Prostate gland (tissue), 2 donors: ENCODE measurements at regions not wholly inside any gene's neighbourhood (a gene's known extent, or its start where the extent isn't known, plus 50 kb on each side); places are given as distances from the start of the nearest gene placed in this dataset.

Source experiments
- DNase-seq: peaks from one replicate; pipeline ENCODE4 v3.0.0-alpha.2; 2019; ENCODE audit warnings: low spot score
- H3K27ac ChIP-seq, 2 donors: fragments of 200-600 bp; sonication (generic); 2 replicates each; pipeline ENCODE4 v1.5.1; 2017 to 2019
- H3K27me3 ChIP-seq: fragments of 200-600 bp; sonication (generic); replicated peaks from 2 replicates; pipeline ENCODE4 v1.5.1; 2019; ENCODE audit not compliant: insufficient read depth
- H3K36me3 ChIP-seq, 2 donors: fragments of 200-600 bp; sonication (generic); 1 replicate in 1 of 2; 2 replicates in 1 of 2; pipeline versions ENCODE4 v1.5.1 to v1.8.1; 2017 to 2019
- H3K4me1 ChIP-seq: fragments of 200-600 bp; sonication (generic); replicated peaks from 2 replicates; pipeline ENCODE4 v1.5.1; 2019
- H3K4me3 ChIP-seq, 2 donors: fragments of 200-600 bp; sonication (generic); 2 replicates each; pipeline ENCODE4 v1.5.1; 2017 to 2019
- H3K9me3 ChIP-seq: fragments of 200-600 bp; sonication (generic); 2 replicates; pipeline ENCODE4 v1.5.1; 2017
- POLR2A ChIP-seq: fragments of 450-650 bp; IDR thresholded peaks from one replicate; pipeline ENCODE4 v1.6.1; 2016; ENCODE audit warnings: antibody characterized with exemption, mild to moderate bottlenecking
- POLR2AphosphoS5 ChIP-seq: sonication (generic); formaldehyde crosslinking; IDR thresholded peaks from one replicate; pipeline ENCODE4 v1.6.1; 2017; ENCODE audit warnings: antibody characterized with exemption
- whole genome bisulfite sequencing: methylation state at CpG from one replicate; pipeline ENCODE4 v1.1.5; 2018; 5-methylcytosine and 5-hydroxymethylcytosine counted together
- intact Hi-C: fragments of 100-400 bp; cut with DNase I; formaldehyde crosslinking; loops from one replicate; pipeline ENCODE4 v1.14.2; 2022
- TF ChIP-seq, protein P1 (sequence below), 4 experiments: fragments of 200-600 bp in 2 of 4; fragments of 450-650 bp in 2 of 4; sonication (generic) in 2 of 4; IDR thresholded peaks; 1 replicate in 3 of 4; 2 replicates in 1 of 4; pipeline ENCODE4 v1.5.1; 2016 to 2019; ENCODE audit warnings: antibody characterized with exemption in 4 of 4, mild to moderate bottlenecking in 2 of 4, moderate library complexity in 2 of 4

DNA sequence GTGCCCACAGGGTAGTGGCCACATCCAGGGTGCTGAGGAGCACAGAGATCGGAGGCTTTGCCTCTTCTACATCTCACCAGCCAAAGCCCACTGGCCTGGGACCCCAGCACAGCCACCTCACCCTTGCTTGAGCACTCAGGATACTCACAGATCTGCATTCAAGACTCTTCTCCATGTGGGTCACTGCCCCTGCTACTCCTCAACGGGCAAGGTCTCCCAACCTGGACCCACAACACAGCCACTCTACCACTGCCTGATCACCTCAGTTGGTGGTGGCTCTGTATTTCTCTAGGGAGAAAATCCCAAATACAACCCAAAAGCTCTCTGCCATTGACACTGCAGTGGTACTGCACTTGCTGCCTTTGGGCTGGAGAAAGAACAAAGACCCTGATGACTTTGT lies 190.3 kb upstream of the KLHL4 start:
- Histone ChIP-seq H3K36me3 (no peaks in the 10 kb centered on the region), H3K9me3 (no peaks in the 10 kb centered on the region), H3K4me3 (no peak overlapping the region), H3K27ac (no peak overlapping the region), H3K4me1 (no peaks in the 10 kb centered on the region), H3K27me3 (no peaks in the 10 kb centered on the region)
- intact Hi-C loops: no loop called here
- TF ChIP-seq POLR2A (no peak), POLR2AphosphoS5 (no peak)
- TF ChIP-seq, protein P1, sequence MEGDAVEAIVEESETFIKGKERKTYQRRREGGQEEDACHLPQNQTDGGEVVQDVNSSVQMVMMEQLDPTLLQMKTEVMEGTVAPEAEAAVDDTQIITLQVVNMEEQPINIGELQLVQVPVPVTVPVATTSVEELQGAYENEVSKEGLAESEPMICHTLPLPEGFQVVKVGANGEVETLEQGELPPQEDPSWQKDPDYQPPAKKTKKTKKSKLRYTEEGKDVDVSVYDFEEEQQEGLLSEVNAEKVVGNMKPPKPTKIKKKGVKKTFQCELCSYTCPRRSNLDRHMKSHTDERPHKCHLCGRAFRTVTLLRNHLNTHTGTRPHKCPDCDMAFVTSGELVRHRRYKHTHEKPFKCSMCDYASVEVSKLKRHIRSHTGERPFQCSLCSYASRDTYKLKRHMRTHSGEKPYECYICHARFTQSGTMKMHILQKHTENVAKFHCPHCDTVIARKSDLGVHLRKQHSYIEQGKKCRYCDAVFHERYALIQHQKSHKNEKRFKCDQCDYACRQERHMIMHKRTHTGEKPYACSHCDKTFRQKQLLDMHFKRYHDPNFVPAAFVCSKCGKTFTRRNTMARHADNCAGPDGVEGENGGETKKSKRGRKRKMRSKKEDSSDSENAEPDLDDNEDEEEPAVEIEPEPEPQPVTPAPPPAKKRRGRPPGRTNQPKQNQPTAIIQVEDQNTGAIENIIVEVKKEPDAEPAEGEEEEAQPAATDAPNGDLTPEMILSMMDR (IDR thresholded peaks at IDR 0.05): no peak
- DNase-seq: no peak
- WGBS: 90% methylated on average over 2 of the region's 2 CpGs

DNA sequence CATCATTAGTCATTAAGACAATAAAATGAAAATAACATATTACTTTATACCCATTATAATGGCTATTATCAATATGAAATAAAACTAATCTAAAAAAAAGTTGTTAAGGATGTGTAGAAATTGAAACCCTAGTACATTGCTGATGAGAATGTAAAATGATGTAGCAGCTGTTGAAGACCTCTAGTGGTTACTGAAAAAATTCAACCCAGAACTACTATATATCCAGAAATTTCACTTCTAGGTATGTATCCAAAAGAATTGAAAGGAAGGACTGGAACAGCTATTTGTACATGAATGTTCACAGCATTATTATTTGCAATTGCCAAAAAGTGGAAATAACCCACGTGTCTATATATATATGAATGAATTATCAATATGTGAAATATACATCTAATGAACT lies 180.3 kb upstream of the KLHL4 start:
- Histone ChIP-seq H3K36me3 (no peaks in the 10 kb centered on the region), H3K9me3 (no peaks in the 10 kb centered on the region), H3K4me1 (no peaks in the 10 kb centered on the region), H3K27ac (no peak overlapping the region), H3K4me3 (no peak overlapping the region), H3K27me3 (no peaks in the 10 kb centered on the region)
- 31% methylated on average over 1 of the region's 1 CpG for WGBS
- intact Hi-C loops: loop anchor here (5.0 kb wide), 1 partner anchor 325 kb away; no protein-coding TSS in a partner anchor
- DNase-seq: no peak
- TF ChIP-seq POLR2A (no peak), POLR2AphosphoS5 (no peak)
- TF ChIP-seq, protein P1 (IDR thresholded peaks at IDR 0.05): no peak

DNA sequence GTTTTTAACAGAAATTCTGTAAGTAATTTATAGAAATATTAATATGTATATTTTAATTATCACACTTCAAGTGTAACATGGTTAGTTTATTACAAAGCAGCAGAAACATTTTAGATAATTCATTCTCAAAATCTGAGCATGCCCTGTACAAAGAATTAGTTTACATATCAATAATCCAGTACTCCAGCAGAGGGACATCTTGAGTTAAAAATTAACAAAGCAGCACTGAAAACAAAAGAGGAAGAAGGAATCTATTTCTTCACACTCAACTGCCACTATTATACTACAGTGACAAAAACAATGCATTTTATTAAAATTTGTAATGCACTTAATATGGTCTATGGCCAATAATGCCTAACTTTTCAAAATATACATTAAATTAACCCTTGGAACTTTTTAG lies 179.1 kb upstream of the KLHL4 start:
- H3K4me1 ChIP-seq: no peaks in the 10 kb centered on the region
- H3K27ac ChIP-seq: no peak overlapping the region
- no peaks in the 10 kb centered on the region for H3K27me3 ChIP-seq
- H3K4me3 ChIP-seq: no peak overlapping the region
- TF ChIP-seq, protein P1 (IDR thresholded peaks at IDR 0.05): peak in 2 of 4 experiments; percentile 6 to 12
- no peak for TF ChIP-seq POLR2AphosphoS5
- no peaks in the 10 kb centered on the region for H3K36me3 ChIP-seq
- no peaks in the 10 kb centered on the region for H3K9me3 ChIP-seq
- no peak for DNase-seq
- intact Hi-C loops: loop anchor here (5.0 kb wide), 1 partner anchor 324 kb away; no protein-coding TSS in a partner anchor

DNA sequence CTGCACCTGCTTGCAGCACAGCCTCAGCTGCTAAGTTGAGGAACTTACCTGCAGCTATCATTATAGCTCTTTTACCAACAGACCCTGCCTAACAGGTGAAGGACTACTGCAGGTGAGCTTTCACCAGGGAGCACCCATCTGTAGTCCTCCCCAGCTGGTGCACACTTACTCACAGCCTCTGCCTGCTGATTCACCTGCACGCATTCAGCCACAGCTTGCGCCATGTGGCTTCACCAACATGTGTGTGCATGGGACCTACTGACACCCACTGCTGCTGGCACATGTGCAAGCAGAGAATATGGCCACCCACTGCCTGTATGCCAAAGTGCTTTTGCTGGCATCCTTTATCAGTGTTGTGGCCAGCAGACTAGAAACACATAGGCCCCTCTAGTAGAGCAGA lies 146.7 kb upstream of the KLHL4 start:
- 95% methylated on average over 2 of the region's 2 CpGs for WGBS
- no peak overlapping the region for H3K4me3 ChIP-seq
- no peaks in the 10 kb centered on the region for H3K4me1 ChIP-seq
- H3K27me3 ChIP-seq: no peaks in the 10 kb centered on the region
- no peak for TF ChIP-seq POLR2A
- no peak for TF ChIP-seq POLR2AphosphoS5
- TF ChIP-seq, protein P1 (IDR thresholded peaks at IDR 0.05): no peak
- no peak for DNase-seq
- no peak overlapping the region for H3K27ac ChIP-seq
- H3K36me3 ChIP-seq: no peaks in the 10 kb centered on the region
- no peaks in the 10 kb centered on the region for H3K9me3 ChIP-seq
- intact Hi-C loops: no loop called here

DNA sequence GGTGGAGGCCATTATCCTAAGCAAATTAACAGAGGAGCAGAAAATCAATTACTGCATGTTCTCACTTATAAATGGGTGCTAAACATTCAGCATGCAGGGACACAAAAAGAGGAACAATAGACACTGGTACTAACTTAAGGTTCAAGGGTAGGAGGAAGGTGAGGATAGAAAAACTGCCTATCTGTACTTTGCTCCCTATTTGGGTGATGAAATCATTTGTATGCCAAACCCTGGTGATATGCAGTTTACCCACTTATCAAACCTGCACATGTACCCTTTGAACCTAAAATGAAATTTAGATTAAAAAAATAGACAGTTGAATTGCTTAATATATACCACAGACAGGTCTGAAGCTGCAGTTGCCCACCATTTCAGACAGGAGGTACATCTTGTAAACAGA lies 143.3 kb upstream of the KLHL4 start:
- Histone ChIP-seq H3K36me3 (no peaks in the 10 kb centered on the region), H3K4me1 (no peaks in the 10 kb centered on the region), H3K27ac (no peak overlapping the region), H3K9me3 (no peaks in the 10 kb centered on the region), H3K4me3 (no peak overlapping the region), H3K27me3 (no peaks in the 10 kb centered on the region)
- intact Hi-C loops: no loop called here
- DNase-seq: no peak
- TF ChIP-seq POLR2A: no peak
- TF ChIP-seq, protein P1 (IDR thresholded peaks at IDR 0.05): no peak
